NB4 (cell line): ENCODE measurements at regions not wholly inside any gene's neighbourhood (a gene's known extent, or its start where the extent isn't known, plus 50 kb on each side); places are given as distances from the start of the nearest gene placed in this dataset.

Experiments used
- POLR2A ChIP-seq: IDR thresholded peaks from 2 replicates; pipeline ENCODE4 v1.6.1; 2011; ENCODE audit warnings: mild to moderate bottlenecking; ENCODE audit not compliant: insufficient read length; ENCODE audit errors: extremely low read depth
- TF ChIP-seq, protein P1 (sequence below): IDR thresholded peaks from one replicate; pipeline ENCODE4 v1.5.1; 2012; ENCODE audit warnings: low read depth, low read length

DNA sequence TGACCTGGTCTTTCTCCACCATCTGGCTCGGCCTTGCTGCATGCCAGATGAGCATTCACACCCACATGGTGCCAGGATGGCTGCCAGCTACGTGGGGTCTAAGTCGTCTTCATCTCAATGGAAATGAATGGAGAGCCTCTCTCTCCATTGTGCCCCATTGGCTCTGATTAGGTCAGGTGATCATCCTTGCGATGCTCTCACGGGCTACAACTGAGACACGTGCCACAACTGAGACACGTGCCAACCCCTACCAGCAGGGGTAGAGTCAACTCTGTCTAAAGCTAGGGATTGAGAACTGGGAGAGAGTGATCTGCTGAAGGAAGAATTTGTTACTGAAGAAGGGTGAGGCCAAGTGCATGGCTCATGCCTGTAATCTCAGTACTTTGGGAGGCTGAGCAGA lies 67.3 kb upstream of the RALY start:
- TF ChIP-seq, protein P1, sequence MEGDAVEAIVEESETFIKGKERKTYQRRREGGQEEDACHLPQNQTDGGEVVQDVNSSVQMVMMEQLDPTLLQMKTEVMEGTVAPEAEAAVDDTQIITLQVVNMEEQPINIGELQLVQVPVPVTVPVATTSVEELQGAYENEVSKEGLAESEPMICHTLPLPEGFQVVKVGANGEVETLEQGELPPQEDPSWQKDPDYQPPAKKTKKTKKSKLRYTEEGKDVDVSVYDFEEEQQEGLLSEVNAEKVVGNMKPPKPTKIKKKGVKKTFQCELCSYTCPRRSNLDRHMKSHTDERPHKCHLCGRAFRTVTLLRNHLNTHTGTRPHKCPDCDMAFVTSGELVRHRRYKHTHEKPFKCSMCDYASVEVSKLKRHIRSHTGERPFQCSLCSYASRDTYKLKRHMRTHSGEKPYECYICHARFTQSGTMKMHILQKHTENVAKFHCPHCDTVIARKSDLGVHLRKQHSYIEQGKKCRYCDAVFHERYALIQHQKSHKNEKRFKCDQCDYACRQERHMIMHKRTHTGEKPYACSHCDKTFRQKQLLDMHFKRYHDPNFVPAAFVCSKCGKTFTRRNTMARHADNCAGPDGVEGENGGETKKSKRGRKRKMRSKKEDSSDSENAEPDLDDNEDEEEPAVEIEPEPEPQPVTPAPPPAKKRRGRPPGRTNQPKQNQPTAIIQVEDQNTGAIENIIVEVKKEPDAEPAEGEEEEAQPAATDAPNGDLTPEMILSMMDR = no peak
- TF ChIP-seq POLR2A = no peak
